ENCODE measurements at regions not wholly inside any gene's neighbourhood (a gene's known extent, or its start where the extent isn't known, plus 50 kb on each side); places are given as distances from the start of the nearest gene placed in this dataset.

DNA sequence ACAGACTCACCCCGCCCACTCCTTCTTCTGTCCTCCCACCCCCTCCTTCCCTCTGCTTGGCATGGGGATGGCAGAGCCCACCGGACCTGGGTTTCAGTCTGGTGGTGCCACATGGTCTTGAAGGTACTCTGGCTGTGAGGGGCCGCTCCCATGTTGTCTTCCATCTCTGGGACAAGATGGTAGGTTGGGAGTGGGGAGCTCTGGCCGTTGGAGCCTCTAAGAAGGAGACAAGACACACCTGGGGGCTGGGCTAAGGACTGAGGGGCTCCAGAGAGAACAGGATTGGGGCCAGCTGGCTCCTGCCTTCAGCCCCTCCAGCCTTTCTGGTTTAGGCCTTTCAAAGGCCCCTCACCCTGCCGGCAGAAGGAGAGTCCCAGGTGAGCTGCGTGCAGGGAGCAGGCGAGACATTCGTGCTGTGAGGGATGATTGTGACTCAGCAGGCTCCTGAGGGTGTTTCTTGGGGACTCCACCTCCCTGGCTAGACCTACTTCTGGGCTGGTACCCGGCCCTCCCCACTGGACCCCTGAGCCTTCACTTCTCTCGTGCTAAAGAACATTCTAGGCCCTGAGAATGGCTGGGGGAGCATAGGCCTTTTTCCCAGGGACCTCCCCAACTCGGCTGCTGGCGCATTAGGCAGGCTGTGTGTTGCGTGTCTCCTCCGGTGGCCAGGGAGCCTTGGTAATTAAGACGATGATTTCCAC, 128.2 kb upstream of the HAAO start:
- DNase-seq (ENCODE audit: low read depth in 2 of 2), result no peak

- no peak for DNase-seq (ENCODE audit: low read depth in 2 of 2)
Measured at GRCh38 chr2:42918671-42919318, 126.4 kb upstream of the HAAO start.

GRCh38 chr2:42918041-42918440, 125.7 kb upstream of the HAAO start:
- DNase-seq (ENCODE audit: low read depth in 2 of 2), result no peak

DNA sequence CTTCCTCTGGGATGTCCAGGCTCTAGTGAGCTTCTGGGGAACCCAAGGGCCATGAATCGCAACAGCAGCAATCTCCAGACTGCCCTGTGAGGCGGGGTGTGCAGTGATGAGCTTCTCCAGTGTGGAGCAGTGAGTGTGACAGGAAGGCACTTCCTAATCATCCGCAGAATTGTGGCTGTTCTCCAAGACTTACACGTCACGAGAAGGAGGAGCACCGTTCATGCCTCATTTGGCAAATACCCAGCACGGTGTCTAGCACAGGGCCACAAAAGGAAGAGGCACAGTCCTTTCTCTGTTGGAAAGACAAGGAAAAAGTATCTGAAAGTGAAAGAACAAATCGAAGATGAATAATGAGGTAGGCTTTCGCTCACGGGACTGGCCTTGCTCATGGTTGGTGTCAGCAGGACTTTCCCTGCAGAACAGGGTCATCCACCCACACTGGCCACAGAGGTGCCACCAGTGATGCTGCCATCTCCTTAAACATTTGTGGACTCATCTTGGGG, 125.1 kb upstream of the HAAO start:
- DNase-seq (ENCODE audit: low read depth in 2 of 2), result no peak

GRCh38 chr2:42916324-42916723, 123.9 kb upstream of the HAAO start:
- DNase-seq (ENCODE audit: low read depth in 2 of 2), result no peak

- DNase-seq (ENCODE audit: low read depth in 2 of 2), result no peak
Measured at GRCh38 chr2:42914860-42915259, 122.5 kb upstream of the HAAO start.

DNA sequence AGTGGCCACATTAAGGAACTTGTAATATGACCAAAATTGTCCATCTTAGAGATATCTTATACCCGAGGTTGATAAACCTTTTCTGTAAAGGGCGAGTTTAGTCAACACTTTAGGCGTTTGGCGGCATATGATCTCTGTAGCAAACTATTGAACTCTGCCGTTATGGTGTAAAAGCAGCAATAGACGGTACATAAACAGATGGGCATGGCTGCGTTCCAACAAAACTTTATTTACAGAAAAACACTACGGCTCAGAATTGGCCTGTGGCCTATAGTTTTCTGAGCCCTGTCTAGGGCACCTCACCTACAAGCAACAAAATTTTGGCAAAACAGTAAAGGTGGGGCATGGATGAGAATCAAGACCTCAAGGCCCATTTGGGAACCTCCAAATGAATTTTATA, 121.9 kb upstream of the HAAO start:
- no peak for DNase-seq (ENCODE audit: low read depth in 2 of 2)

DNA sequence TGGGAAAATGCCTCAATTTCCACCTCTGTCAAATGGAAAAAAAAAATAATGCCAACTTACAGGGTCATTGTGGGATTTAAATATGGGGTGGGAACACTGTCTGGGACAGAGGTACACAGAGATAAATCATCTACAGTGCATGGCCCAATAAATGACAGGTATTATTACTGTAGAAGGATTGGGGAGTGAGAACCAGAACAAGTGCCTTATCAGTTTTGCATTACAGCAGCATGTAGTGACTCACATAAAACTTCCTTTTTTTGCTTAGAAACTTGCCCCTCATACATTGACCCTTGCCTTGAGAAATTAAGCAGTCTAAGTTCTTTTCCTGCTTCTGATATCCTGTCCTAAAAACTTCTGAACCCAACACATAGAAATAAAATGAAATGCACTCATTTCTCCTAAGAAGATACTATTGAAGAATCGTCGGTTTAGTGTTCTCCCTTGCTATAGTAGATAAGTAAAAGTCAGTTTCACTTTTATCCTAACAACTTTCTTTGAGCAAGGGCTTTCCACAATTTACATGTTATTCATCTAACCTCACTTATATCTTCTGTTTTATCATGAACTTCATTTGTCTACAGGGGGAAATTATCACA, 121.0 kb upstream of the HAAO start:
- DNase-seq (ENCODE audit: low read depth in 2 of 2), result no peak

GRCh38 chr2:42910645-42911405, 118.4 kb upstream of the HAAO start:
- no peak for DNase-seq (ENCODE audit: low read depth in 2 of 2)

GRCh38 chr2:42909966-42910365, 117.6 kb upstream of the HAAO start:
- DNase-seq (ENCODE audit: low read depth in 2 of 2), result no peak

GRCh38 chr2:42908518-42909200, 116.3 kb upstream of the HAAO start:
- no peak for DNase-seq (ENCODE audit: low read depth in 2 of 2)

GRCh38 chr2:42907835-42908234, 115.5 kb upstream of the HAAO start:
- no peak for DNase-seq (ENCODE audit: low read depth in 2 of 2)

DNA sequence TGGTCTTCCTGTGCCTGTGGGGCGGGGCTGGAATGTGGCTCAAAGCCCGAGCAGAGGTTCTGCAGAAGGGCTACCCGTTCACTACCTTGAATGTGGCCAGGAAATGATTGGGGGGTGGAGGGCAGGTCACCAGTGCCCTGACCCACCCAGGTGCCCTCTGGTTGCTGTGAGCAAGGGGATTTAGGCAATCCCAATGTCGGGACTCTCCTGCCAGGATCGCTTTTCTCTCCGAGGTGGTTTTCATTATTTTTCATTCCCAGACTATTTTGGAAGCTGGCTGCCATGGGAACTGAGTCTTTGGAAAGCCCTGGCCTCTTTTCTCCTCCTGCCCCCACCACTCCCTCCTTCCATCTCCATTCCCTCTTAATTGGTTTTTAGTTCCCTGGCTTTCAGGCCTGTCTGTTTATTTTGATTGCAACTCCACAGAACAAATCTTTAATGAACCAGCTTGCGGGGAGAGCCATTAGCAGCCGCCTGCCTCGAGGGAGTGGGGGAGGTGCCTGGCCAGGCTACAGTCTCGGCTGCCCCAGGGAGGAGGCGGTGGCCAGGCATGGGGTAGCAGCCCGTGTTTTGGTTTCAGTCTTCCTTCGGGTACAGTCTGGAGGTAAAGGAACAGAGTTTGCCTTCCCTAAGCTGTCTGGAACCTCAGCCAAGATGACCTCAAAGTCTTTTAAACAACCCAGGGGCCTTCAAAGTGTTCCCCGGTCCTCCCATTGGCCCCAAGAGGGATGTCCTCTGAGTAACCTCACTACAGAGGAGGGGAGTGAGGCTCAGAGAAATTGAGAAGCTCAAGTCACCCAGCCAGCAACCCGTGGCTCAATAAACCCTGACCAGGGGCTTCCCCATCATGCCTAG, 114.4 kb upstream of the HAAO start:
- DNase-seq (ENCODE audit: low read depth in 2 of 2), result no peak

DNA sequence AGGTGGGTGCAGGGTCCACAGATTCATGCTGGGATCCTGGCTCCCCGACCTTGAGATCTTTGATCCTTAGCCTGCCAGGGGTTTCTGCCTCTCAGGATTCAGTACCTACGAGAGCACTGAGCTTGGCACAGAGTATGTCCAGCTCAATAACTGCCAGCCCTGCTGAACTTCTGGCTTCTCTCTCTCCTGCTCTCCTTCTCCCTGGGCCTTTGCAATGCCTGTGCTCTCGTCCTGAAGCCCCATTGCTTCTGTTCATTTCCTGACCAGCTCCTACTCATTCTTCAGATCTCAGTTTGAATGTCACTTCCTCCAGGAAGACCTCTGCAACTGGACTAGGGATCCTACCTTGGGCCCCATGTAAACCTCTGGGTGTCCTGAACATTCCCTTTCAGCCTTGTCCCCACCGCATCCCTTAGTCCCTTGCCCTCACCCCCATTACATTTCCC, 113.8 kb upstream of the HAAO start:
- DNase-seq (ENCODE audit: low read depth in 2 of 2), result no peak

GRCh38 chr2:42905341-42906110, 113.1 kb upstream of the HAAO start:
- DNase-seq (ENCODE audit: low read depth in 2 of 2), result no peak

- DNase-seq (ENCODE audit: low read depth in 2 of 2), result no peak
Measured at GRCh38 chr2:42904576-42904876, 112.1 kb upstream of the HAAO start.

GRCh38 chr2:42903821-42904575, 111.6 kb upstream of the HAAO start:
- no peak for DNase-seq (ENCODE audit: low read depth in 2 of 2)

DNA sequence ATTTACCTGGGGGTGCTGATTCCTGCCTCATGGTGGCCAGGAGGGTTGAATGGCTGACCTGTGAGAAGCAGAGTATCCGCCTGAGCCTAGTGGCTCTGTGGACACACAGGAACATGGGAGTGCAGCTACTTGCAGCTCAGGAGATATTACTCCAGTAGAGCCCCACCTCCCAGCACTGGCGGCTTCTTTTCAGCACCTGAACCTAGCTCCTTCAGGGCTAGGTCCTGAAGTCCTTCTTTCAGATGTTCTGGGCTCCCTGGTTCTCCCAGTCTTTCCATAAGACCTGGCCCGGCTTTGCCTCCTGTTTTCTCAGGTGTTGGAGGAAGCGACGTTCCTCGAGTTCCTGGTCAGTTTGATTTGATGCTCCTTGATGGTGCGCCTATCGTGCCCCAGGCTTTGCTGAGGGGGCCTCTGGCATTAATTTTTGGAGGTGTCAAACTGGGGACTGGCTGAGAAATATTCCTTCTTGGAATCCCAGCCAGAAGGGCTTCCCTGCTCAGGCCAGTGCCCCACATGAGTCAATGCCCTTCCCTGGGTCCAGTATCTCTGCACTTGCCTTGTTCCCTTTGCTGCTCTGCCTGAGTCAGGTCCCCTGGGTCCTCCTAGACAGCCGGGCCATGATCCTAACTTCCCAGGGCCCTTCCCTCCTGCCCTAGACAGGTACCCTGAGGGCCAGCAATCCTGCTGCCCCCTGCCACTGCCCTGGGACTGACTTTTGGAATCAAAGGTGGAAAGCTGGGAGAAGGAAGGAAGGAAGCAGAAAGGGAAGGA, 110.7 kb upstream of the HAAO start:
- DNase-seq (ENCODE audit: low read depth in 2 of 2), result no peak
